ENCODE measurements at regions not wholly inside any gene's neighbourhood (a gene's known extent, or its start where the extent isn't known, plus 50 kb on each side); places are given as distances from the start of the nearest gene placed in this dataset.

GRCh38 chr22:48523761-48524160, 1303.9 kb downstream of the BRD1 start:
- TF ChIP-seq CTCF (IDR thresholded peaks at IDR 0.05 in 2 of 3, conservative IDR thresholded peaks at IDR 0.05 in 1 of 3; ENCODE audit: borderline replicate concordance in 1 of 3, insufficient read depth in 1 of 3, low read depth in 2 of 3, low read length in 2 of 3): no peak
- TF ChIP-seq EZH2 (IDR thresholded peaks at IDR 0.05): no peak
- TF ChIP-seq SIN3A (IDR thresholded peaks at IDR 0.05; ENCODE audit: low read depth): no peak
- TF ChIP-seq JUND (IDR thresholded peaks at IDR 0.05): no peak
- no peak for TF ChIP-seq CBX3 (IDR thresholded peaks at IDR 0.05; ENCODE audit: low read depth)
- no peak for TF ChIP-seq EZH2phosphoT487 (IDR thresholded peaks at IDR 0.05; ENCODE audit: borderline replicate concordance)
- TF ChIP-seq ZNF274 (IDR thresholded peaks at IDR 0.05; ENCODE audit: low read depth, low read length): no peak
- no TSS peak for BruUV-seq (replicated peaks)
- DNase-seq (ENCODE audit: low read depth, low spot score): no peak
- no peaks in the 10 kb centered on the region for H3K9me3 ChIP-seq (ENCODE audit: control insufficient read depth in 1 of 2, insufficient read depth in 1 of 2, low read depth in 1 of 2, low read length in 2 of 2)
- no peaks in the 10 kb centered on the region for H4K20me1 ChIP-seq (ENCODE audit: insufficient read depth)
- H3K4me2 ChIP-seq (ENCODE audit: low read length): no peak overlapping the region
- intact Hi-C loops (cut with micrococcal nuclease): no loop called here
- ChIA-PET CTCF (no interaction called here), POLR2A (no interaction called here), RAD21 (ENCODE audit: low non-redundant PET in 1 of 2, low total read pairs in 2 of 2, uncharacterized antibody in 2 of 2, unreplicated experiment in 2 of 2) (no interaction called here)
- H2AFZ ChIP-seq (ENCODE audit: low read depth, low read length, poor library complexity, severe bottlenecking): no peak overlapping the region
- no peak overlapping the region for H3K4me3 ChIP-seq (replicated peaks in 1 of 2; ENCODE audit: low read depth in 1 of 2, low read length in 2 of 2)
- H3K27ac ChIP-seq (ENCODE audit: low read depth, low read length): no peak overlapping the region
- no peak for ATAC-seq
- H3K36me3 ChIP-seq (ENCODE audit: control insufficient read depth in 1 of 2, insufficient read depth in 2 of 2, low read length in 2 of 2): no peaks in the 10 kb centered on the region
- no peaks in the 10 kb centered on the region for H3K27me3 ChIP-seq (ENCODE audit: insufficient read depth, low read length)
- H3K9ac ChIP-seq (ENCODE audit: low read length): no peak overlapping the region
- no peaks in the 10 kb centered on the region for H3K9me2 ChIP-seq (ENCODE audit: insufficient read depth)
- H3K4me1 ChIP-seq (ENCODE audit: control insufficient read depth in 1 of 2, insufficient read depth in 2 of 2, low read length in 2 of 2): no peaks in the 10 kb centered on the region
- no peaks in the 10 kb centered on the region for H3K79me2 ChIP-seq (ENCODE audit: insufficient read depth, low read length)

DNA sequence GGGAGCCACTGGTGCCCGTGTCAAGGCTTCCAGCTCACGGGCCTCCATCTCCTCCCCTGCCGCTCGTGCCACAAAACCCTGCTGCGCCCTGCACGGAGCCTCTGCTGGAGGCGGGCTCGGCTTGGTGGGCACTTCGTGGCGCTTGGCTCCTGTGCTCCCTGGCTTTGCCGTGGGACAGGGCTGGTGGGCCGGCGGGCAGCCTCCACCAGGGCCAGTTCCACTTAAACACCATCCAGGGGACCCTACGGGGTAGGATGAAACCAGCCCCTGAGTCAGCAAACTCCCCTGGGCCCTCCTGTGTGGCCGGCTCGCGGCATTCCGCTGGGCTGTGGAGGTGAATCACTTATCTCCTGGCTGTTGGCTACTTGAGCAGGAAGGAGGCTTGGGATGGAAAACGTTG, 1304.6 kb downstream of the BRD1 start:
- no peak overlapping the region for H3K4me3 ChIP-seq (replicated peaks in 1 of 2; ENCODE audit: low read depth in 1 of 2, low read length in 2 of 2)
- no peak overlapping the region for H2AFZ ChIP-seq (ENCODE audit: low read depth, low read length, poor library complexity, severe bottlenecking)
- ATAC-seq: no peak
- BruUV-seq (replicated peaks): no TSS peak
- CTCF ChIA-PET: no interaction called here
- H3K27me3 ChIP-seq (ENCODE audit: insufficient read depth, low read length): no peaks in the 10 kb centered on the region
- POLR2A ChIA-PET: no interaction called here
- no peak overlapping the region for H3K4me2 ChIP-seq (ENCODE audit: low read length)
- no peak overlapping the region for H3K27ac ChIP-seq (ENCODE audit: low read depth, low read length)
- no peak overlapping the region for H3K9ac ChIP-seq (ENCODE audit: low read length)
- no peak for DNase-seq (ENCODE audit: low read depth, low spot score)
- no peaks in the 10 kb centered on the region for H3K9me3 ChIP-seq (ENCODE audit: control insufficient read depth in 1 of 2, insufficient read depth in 1 of 2, low read depth in 1 of 2, low read length in 2 of 2)
- H3K9me2 ChIP-seq (ENCODE audit: insufficient read depth): no peaks in the 10 kb centered on the region
- H3K36me3 ChIP-seq (ENCODE audit: control insufficient read depth in 1 of 2, insufficient read depth in 2 of 2, low read length in 2 of 2): no peaks in the 10 kb centered on the region
- no peaks in the 10 kb centered on the region for H3K79me2 ChIP-seq (ENCODE audit: insufficient read depth, low read length)
- no peaks in the 10 kb centered on the region for H3K4me1 ChIP-seq (ENCODE audit: control insufficient read depth in 1 of 2, insufficient read depth in 2 of 2, low read length in 2 of 2)
- no peaks in the 10 kb centered on the region for H4K20me1 ChIP-seq (ENCODE audit: insufficient read depth)
- intact Hi-C loops (cut with micrococcal nuclease): no loop called here
- RAD21 ChIA-PET (ENCODE audit: low non-redundant PET in 1 of 2, low total read pairs in 2 of 2, uncharacterized antibody in 2 of 2, unreplicated experiment in 2 of 2): no interaction called here
- no peak for TF ChIP-seq CTCF (IDR thresholded peaks at IDR 0.05 in 2 of 3, conservative IDR thresholded peaks at IDR 0.05 in 1 of 3; ENCODE audit: borderline replicate concordance in 1 of 3, insufficient read depth in 1 of 3, low read depth in 2 of 3, low read length in 2 of 3)
- no peak for TF ChIP-seq JUND (IDR thresholded peaks at IDR 0.05)
- TF ChIP-seq YY1 (IDR thresholded peaks at IDR 0.05; ENCODE audit: extremely low read depth, insufficient replicate concordance, low read depth, low read length): no peak
- TF ChIP-seq POLR2AphosphoS5 (IDR thresholded peaks at IDR 0.05; ENCODE audit: low read depth, low read length): no peak
- TF ChIP-seq, protein P1, sequence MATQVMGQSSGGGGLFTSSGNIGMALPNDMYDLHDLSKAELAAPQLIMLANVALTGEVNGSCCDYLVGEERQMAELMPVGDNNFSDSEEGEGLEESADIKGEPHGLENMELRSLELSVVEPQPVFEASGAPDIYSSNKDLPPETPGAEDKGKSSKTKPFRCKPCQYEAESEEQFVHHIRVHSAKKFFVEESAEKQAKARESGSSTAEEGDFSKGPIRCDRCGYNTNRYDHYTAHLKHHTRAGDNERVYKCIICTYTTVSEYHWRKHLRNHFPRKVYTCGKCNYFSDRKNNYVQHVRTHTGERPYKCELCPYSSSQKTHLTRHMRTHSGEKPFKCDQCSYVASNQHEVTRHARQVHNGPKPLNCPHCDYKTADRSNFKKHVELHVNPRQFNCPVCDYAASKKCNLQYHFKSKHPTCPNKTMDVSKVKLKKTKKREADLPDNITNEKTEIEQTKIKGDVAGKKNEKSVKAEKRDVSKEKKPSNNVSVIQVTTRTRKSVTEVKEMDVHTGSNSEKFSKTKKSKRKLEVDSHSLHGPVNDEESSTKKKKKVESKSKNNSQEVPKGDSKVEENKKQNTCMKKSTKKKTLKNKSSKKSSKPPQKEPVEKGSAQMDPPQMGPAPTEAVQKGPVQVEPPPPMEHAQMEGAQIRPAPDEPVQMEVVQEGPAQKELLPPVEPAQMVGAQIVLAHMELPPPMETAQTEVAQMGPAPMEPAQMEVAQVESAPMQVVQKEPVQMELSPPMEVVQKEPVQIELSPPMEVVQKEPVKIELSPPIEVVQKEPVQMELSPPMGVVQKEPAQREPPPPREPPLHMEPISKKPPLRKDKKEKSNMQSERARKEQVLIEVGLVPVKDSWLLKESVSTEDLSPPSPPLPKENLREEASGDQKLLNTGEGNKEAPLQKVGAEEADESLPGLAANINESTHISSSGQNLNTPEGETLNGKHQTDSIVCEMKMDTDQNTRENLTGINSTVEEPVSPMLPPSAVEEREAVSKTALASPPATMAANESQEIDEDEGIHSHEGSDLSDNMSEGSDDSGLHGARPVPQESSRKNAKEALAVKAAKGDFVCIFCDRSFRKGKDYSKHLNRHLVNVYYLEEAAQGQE (IDR thresholded peaks at IDR 0.05; ENCODE audit: low read depth): no peak
- no peak for TF ChIP-seq EZH2 (IDR thresholded peaks at IDR 0.05)
- no peak for TF ChIP-seq ZNF274 (IDR thresholded peaks at IDR 0.05; ENCODE audit: low read depth, low read length)
- TF ChIP-seq ELF1 (IDR thresholded peaks at IDR 0.05; ENCODE audit: borderline replicate concordance, low read depth): no peak
- TF ChIP-seq EGR1 (IDR thresholded peaks at IDR 0.05; ENCODE audit: low read depth): no peak
